ENCODE measurements at regions not wholly inside any gene's neighbourhood (a gene's known extent, or its start where the extent isn't known, plus 50 kb on each side); places are given as distances from the start of the nearest gene placed in this dataset.

DNA sequence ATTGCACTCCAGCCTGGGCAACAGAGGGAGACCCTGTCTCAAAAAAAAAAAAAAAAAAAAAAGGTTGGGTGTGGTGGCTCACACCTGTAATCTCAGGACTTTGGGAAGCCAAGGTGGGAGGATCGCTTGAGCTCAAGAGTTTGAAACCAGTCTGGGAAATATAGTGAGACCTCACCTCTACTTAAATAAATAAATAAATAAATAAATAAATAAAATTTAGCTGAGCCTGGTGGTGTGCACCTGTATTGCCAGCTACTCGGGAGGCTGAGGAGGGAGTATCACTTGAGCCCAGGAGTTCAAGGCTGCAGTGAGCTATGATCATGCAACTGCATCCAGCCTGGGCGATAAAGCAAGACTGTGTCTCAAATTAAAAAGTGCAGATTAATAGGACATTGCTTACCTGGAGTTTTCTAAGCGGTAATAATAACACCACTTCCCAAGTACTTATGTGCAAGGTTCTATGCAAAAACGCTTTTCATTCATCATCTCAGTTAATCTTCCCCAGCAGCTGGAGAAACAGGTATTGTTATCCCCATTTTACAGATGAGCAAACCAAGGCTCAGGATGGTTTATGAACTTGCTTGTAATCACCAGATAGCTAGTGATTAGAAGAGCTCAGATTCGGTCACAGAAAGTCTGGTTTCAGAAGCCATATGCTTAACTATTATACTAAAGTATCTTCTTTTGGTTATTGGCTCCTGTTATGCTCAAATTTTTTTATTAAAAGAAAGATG lies 196.5 kb upstream of the MKLN1 start:
- no peaks in the 10 kb centered on the region for H3K27me3 ChIP-seq (ENCODE audit: control insufficient read depth in 3 of 3, insufficient read depth in 3 of 3, low read length in 2 of 3)
- no peak for DNase-seq
- no peak overlapping the region for H3K27ac ChIP-seq (ENCODE audit: low read depth in 1 of 2, low read length in 1 of 2)
- ATAC-seq (ENCODE audit: insufficient read depth, low FRiP score), result no peak
- H3K9ac ChIP-seq (ENCODE audit: insufficient read depth in 1 of 2, low read length in 2 of 2), result no peak overlapping the region
- 96 to 97% methylated on average over 6 of the region's 6 CpGs for WGBS, 2 donors
- no peaks in the 10 kb centered on the region for H3K36me3 ChIP-seq (ENCODE audit: control insufficient read depth in 4 of 4, insufficient read depth in 4 of 4, low read length in 4 of 4)
- H3K9me3 ChIP-seq (ENCODE audit: control insufficient read depth in 4 of 4, insufficient read depth in 3 of 4, low read length in 3 of 4), result no peaks in the 10 kb centered on the region
- TF ChIP-seq CTCF (IDR thresholded peaks at IDR 0.05; ENCODE audit: control extremely low read depth, extremely low read depth), result no peak
- H3K4me3 ChIP-seq, result no peak overlapping the region
- no peaks in the 10 kb centered on the region for H3K4me1 ChIP-seq (ENCODE audit: control insufficient read depth in 5 of 5, insufficient read depth in 5 of 5, low read length in 5 of 5)

GRCh38 chr7:131131746-131132431 lies 195.8 kb upstream of the MKLN1 start:
- DNase-seq (peak in 1 of 3 donors; percentile 1), ATAC-seq (ENCODE audit: insufficient read depth, low FRiP score) (no peak)
- WGBS, 2 donors, result 85 to 91% methylated on average over 3 of the region's 3 CpGs
- Histone ChIP-seq H3K27me3 (ENCODE audit: control insufficient read depth in 3 of 3, insufficient read depth in 3 of 3, low read length in 2 of 3) (no peaks in the 10 kb centered on the region), H3K4me1 (ENCODE audit: control insufficient read depth in 5 of 5, insufficient read depth in 5 of 5, low read length in 5 of 5) (no peaks in the 10 kb centered on the region), H3K27ac (ENCODE audit: low read depth in 1 of 2, low read length in 1 of 2) (no peak overlapping the region), H3K4me3 (no peak overlapping the region), H3K9ac (ENCODE audit: insufficient read depth in 1 of 2, low read length in 2 of 2) (no peak overlapping the region), H3K36me3 (ENCODE audit: control insufficient read depth in 4 of 4, insufficient read depth in 4 of 4, low read length in 4 of 4) (no peaks in the 10 kb centered on the region), H3K9me3 (ENCODE audit: control insufficient read depth in 4 of 4, insufficient read depth in 3 of 4, low read length in 3 of 4) (peaks cover 0 to 2% (median 0%) of the 10 kb centered on the region in 4 donors)
- no peak for TF ChIP-seq CTCF (IDR thresholded peaks at IDR 0.05; ENCODE audit: control extremely low read depth, extremely low read depth)

DNA sequence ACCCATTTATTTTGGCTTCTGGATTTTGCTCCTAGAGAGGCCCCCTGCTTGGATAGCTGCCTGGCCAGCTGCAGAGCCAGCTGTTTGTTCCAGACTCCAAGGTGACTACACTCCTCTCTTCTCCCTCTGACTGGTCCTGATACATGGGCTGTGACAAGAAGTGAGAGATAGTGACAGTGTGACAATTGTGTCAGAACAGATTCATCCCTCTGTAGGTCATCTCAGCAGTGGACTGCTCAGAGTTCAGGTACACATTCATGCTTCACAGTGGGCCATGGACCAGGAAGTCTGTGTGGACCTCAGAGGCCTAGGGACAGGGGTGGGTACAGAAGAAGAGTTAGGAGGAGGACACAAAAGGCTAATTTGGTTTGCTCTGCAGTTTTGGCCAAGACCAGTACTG lies 188.2 kb upstream of the MKLN1 start:
- Histone ChIP-seq H3K4me3 (no peak overlapping the region), H3K9ac (ENCODE audit: insufficient read depth in 1 of 2, low read length in 2 of 2) (no peak overlapping the region), H3K27ac (ENCODE audit: low read depth in 1 of 2, low read length in 1 of 2) (no peak overlapping the region), H3K36me3 (ENCODE audit: control insufficient read depth in 4 of 4, insufficient read depth in 4 of 4, low read length in 4 of 4) (no peaks in the 10 kb centered on the region), H3K27me3 (ENCODE audit: control insufficient read depth in 3 of 3, insufficient read depth in 3 of 3, low read length in 2 of 3) (no peaks in the 10 kb centered on the region), H3K4me1 (ENCODE audit: control insufficient read depth in 5 of 5, insufficient read depth in 5 of 5, low read length in 5 of 5) (no peaks in the 10 kb centered on the region), H3K9me3 (ENCODE audit: control insufficient read depth in 4 of 4, insufficient read depth in 3 of 4, low read length in 3 of 4) (peaks cover 0 to 2% (median 0%) of the 10 kb centered on the region in 4 donors)
- ATAC-seq (ENCODE audit: insufficient read depth, low FRiP score) (no peak), DNase-seq (no peak)
- no peak for TF ChIP-seq CTCF (IDR thresholded peaks at IDR 0.05; ENCODE audit: control extremely low read depth, extremely low read depth)
